HL-60 (cell line): ENCODE measurements at regions not wholly inside any gene's neighbourhood (a gene's known extent, or its start where the extent isn't known, plus 50 kb on each side); places are given as distances from the start of the nearest gene placed in this dataset.

Source experiments
- DNase-seq, 2 experiments: peaks; one replicate each; pipeline ENCODE4 v3.0.0-alpha.2; 2010 to 2020; ENCODE audit warnings: low read depth in 1 of 2, low spot score in 1 of 2
- H3K27ac ChIP-seq: fragments of 250-450 bp; sonication (Bioruptor Pico); replicated peaks from 2 replicates; pipeline ENCODE4 v1.5.1; 2020; ENCODE audit warnings: mild to moderate bottlenecking, moderate library complexity
- H3K27me3 ChIP-seq: fragments of 250-450 bp; sonication (Bioruptor Pico); 2 replicates; pipeline ENCODE4 v1.5.1; 2021; ENCODE audit warnings: mild to moderate bottlenecking, moderate library complexity; ENCODE audit not compliant: insufficient read depth, poor library complexity, severe bottlenecking
- H3K4me3 ChIP-seq: replicated peaks from 2 replicates; pipeline ENCODE4 v1.5.1; 2011; ENCODE audit warnings: mild to moderate bottlenecking, control low read depth, low read length; ENCODE audit not compliant: insufficient read depth
- GABPA ChIP-seq: IDR thresholded peaks from 2 replicates; pipeline ENCODE4 v1.6.1; 2012; ENCODE audit warnings: low read depth
- POLR2AphosphoS5 ChIP-seq: IDR thresholded peaks from 2 replicates; pipeline ENCODE4 v1.6.1; 2012; ENCODE audit warnings: low read depth
- SPI1 ChIP-seq: IDR thresholded peaks from 2 replicates; pipeline ENCODE4 v1.6.1; 2012; ENCODE audit warnings: low read depth, mild to moderate bottlenecking, borderline replicate concordance
- TF ChIP-seq, protein P1 (sequence below): IDR thresholded peaks from 2 replicates; pipeline ENCODE4 v1.6.1; 2012; ENCODE audit warnings: low read depth; ENCODE audit not compliant: insufficient replicate concordance
- TF ChIP-seq, protein P2 (sequence below): IDR thresholded peaks from one replicate; pipeline ENCODE4 v1.5.1; 2011; ENCODE audit warnings: low read length, control low read depth, inconsistent platforms; ENCODE audit not compliant: insufficient read depth

DNA sequence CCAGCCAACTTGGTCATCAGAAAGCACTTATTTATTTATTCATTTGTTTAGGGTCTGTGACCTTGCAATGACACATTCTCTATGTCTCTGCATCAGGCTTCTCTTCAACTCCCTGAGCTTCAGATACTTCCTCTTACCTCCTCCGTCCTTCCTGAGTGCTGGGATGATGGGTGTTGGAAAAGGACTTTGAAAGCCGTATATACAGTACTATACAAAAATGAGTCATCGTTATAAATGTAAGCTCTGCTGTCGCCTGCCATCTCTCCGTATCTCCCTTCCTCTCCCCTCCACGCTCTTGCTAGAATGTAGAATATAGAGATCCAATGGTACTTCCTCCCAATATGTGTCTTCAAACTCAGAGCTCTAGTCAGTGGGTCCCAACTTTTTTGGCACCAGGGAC is 91.9 kb upstream of the SALL4 start:
- DNase-seq = no peak
- no peak overlapping the region for H3K27ac ChIP-seq
- TF ChIP-seq GABPA (no peak), SPI1 (no peak), POLR2AphosphoS5 (no peak)
- TF ChIP-seq, protein P1, sequence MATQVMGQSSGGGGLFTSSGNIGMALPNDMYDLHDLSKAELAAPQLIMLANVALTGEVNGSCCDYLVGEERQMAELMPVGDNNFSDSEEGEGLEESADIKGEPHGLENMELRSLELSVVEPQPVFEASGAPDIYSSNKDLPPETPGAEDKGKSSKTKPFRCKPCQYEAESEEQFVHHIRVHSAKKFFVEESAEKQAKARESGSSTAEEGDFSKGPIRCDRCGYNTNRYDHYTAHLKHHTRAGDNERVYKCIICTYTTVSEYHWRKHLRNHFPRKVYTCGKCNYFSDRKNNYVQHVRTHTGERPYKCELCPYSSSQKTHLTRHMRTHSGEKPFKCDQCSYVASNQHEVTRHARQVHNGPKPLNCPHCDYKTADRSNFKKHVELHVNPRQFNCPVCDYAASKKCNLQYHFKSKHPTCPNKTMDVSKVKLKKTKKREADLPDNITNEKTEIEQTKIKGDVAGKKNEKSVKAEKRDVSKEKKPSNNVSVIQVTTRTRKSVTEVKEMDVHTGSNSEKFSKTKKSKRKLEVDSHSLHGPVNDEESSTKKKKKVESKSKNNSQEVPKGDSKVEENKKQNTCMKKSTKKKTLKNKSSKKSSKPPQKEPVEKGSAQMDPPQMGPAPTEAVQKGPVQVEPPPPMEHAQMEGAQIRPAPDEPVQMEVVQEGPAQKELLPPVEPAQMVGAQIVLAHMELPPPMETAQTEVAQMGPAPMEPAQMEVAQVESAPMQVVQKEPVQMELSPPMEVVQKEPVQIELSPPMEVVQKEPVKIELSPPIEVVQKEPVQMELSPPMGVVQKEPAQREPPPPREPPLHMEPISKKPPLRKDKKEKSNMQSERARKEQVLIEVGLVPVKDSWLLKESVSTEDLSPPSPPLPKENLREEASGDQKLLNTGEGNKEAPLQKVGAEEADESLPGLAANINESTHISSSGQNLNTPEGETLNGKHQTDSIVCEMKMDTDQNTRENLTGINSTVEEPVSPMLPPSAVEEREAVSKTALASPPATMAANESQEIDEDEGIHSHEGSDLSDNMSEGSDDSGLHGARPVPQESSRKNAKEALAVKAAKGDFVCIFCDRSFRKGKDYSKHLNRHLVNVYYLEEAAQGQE = no peak
- TF ChIP-seq, protein P2, sequence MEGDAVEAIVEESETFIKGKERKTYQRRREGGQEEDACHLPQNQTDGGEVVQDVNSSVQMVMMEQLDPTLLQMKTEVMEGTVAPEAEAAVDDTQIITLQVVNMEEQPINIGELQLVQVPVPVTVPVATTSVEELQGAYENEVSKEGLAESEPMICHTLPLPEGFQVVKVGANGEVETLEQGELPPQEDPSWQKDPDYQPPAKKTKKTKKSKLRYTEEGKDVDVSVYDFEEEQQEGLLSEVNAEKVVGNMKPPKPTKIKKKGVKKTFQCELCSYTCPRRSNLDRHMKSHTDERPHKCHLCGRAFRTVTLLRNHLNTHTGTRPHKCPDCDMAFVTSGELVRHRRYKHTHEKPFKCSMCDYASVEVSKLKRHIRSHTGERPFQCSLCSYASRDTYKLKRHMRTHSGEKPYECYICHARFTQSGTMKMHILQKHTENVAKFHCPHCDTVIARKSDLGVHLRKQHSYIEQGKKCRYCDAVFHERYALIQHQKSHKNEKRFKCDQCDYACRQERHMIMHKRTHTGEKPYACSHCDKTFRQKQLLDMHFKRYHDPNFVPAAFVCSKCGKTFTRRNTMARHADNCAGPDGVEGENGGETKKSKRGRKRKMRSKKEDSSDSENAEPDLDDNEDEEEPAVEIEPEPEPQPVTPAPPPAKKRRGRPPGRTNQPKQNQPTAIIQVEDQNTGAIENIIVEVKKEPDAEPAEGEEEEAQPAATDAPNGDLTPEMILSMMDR = no peak
- H3K27me3 ChIP-seq = no peaks in the 10 kb centered on the region
- no peak overlapping the region for H3K4me3 ChIP-seq

DNA sequence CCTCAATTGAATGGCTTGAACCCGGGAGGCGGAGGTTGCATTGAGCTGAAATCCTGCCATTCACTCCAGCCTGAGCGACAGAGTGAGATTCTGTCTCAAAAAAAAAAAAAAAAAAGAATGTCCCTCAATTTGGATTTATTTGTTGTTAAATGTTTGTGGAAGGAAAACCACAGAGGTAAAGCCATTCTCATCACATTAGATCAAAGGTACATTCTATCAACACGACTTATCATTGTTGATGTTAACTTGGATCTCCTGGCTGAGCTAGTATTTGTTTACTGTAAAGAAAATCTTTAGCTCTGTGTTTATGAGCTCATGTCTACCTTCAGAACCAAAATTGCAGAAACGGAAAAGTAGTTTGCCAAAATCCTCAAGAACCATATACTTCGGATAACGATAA is 91.4 kb upstream of the SALL4 start:
- Histone ChIP-seq H3K27ac (no peak overlapping the region), H3K27me3 (no peaks in the 10 kb centered on the region), H3K4me3 (no peak overlapping the region)
- TF ChIP-seq, protein P2 = no peak
- TF ChIP-seq GABPA = no peak
- no peak for TF ChIP-seq SPI1
- DNase-seq = no peak

DNA sequence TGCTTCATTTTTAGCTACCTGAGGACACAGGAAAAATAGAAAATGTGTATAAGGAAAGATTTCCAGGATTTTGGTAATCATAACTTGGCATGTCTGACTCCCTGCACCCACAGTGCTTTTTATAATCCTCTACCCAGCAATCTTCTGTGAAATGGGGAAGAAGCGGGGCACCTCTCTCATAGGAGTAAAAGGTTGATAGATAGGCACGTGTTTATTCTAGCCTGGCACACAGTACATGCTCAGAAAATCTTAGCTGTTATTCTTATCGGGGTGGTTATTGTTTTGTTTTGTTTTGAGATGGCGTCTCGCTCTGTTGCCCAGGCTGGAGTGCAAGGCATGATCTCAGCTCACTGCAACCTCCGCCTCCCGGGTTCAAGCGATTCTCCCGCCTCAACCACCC is 87.7 kb upstream of the SALL4 start:
- Histone ChIP-seq H3K27me3 (no peaks in the 10 kb centered on the region), H3K4me3 (no peak overlapping the region), H3K27ac (no peak overlapping the region)
- no peak for DNase-seq
- TF ChIP-seq, protein P1 = no peak
- TF ChIP-seq POLR2AphosphoS5 (no peak), GABPA (no peak), SPI1 (no peak)
- TF ChIP-seq, protein P2 = no peak

DNA sequence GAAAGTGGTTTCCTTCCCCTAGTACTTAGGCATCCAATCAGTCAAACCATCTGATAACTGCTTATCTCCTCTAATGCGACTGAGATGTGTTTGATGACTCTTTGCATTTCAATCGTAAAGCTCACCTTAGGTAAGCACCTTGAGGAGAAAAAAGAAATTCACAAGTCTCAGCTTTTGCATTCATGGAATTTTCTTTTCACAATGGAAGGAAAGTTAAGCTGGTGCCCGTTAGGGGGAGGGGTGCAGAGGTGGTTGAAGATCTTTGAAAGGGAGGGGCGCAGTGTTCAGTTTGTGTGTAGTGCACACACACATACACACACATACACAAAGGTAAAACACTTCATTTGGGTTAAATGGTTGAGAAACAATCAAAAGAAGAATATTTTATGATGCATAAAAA is 87.1 kb upstream of the SALL4 start:
- H3K27ac ChIP-seq = no peak overlapping the region
- no peak overlapping the region for H3K4me3 ChIP-seq
- H3K27me3 ChIP-seq = no peaks in the 10 kb centered on the region
- DNase-seq = no peak
- TF ChIP-seq POLR2AphosphoS5 = no peak
- TF ChIP-seq, protein P2 = no peak
- no peak for TF ChIP-seq SPI1
- TF ChIP-seq GABPA = no peak
- TF ChIP-seq, protein P1 = no peak
